ENCODE measurements at regions not wholly inside any gene's neighbourhood (a gene's known extent, or its start where the extent isn't known, plus 50 kb on each side); places are given as distances from the start of the nearest gene placed in this dataset.
A peak's percentile ranks its signal among the peaks of the same experiment; 100 is the strongest.

GRCh38 chr7:15015545-15016314, 113.2 kb upstream of the DGKB start:
- TF ChIP-seq CTCF (IDR thresholded peaks at IDR 0.05 in 4 of 5, conservative IDR thresholded peaks at IDR 0.05 in 1 of 5), result peak; percentile 49 to 67 (median 65)
- TF ChIP-seq POLR2A (IDR thresholded peaks at IDR 0.05), result no peak
